GM23338 (cell line): ENCODE measurements at regions not wholly inside any gene's neighbourhood (a gene's known extent, or its start where the extent isn't known, plus 50 kb on each side); places are given as distances from the start of the nearest gene placed in this dataset.

Experiments
- CREB1 ChIP-seq: fragments of 250-450 bp; sonication (Bioruptor Pico); IDR thresholded peaks from 2 replicates; pipeline ENCODE4 v1.5.0; 2020; ENCODE audit warnings: low read depth, mild to moderate bottlenecking, moderate library complexity
- EZH2 ChIP-seq: fragments of 200-600 bp; sonication (generic); IDR thresholded peaks from one replicate; pipeline ENCODE4 v1.8.0; 2017; ENCODE audit warnings: antibody characterized with exemption, mild to moderate bottlenecking, low read depth; ENCODE audit not compliant: unreplicated experiment
- EZH2phosphoT487 ChIP-seq: fragments of 200-600 bp; sonication (generic); IDR thresholded peaks from one replicate; pipeline ENCODE4 v1.8.1; 2018; ENCODE audit warnings: antibody characterized with exemption; ENCODE audit not compliant: unreplicated experiment
- JUNB ChIP-seq: IDR thresholded peaks from one replicate; pipeline ENCODE4 v1.6.1; 2016; ENCODE audit warnings: antibody characterized with exemption; ENCODE audit not compliant: unreplicated experiment
- NANOG ChIP-seq: IDR thresholded peaks from 2 replicates; pipeline ENCODE4 v1.6.1; 2016; ENCODE audit warnings: antibody characterized with exemption, borderline replicate concordance
- POLR2AphosphoS5 ChIP-seq: IDR thresholded peaks from 2 replicates; pipeline ENCODE4 v1.6.1; 2016; ENCODE audit warnings: antibody characterized with exemption, low read depth
- ZNF331 ChIP-seq: fragments of 250-450 bp; sonication (Bioruptor Pico); IDR thresholded peaks from 2 replicates; pipeline ENCODE4 v1.5.0; 2020; ENCODE audit warnings: low read depth, mild to moderate bottlenecking, moderate library complexity
- TF ChIP-seq, protein P1 (sequence below), 2 experiments: fragments of 200-600 bp in 1 of 2; sonication (generic) in 1 of 2; conservative IDR thresholded peaks; 2 replicates each; pipeline versions ENCODE4 v1.5.1 to v1.6.1; 2016 to 2017; ENCODE audit warnings: antibody characterized with exemption in 2 of 2, low read depth in 2 of 2, mild to moderate bottlenecking in 2 of 2, moderate library complexity in 1 of 2
- TF ChIP-seq, protein P2 (sequence below): IDR thresholded peaks from one replicate; pipeline ENCODE4 v1.6.1; 2018; ENCODE audit warnings: antibody characterized with exemption; ENCODE audit not compliant: unreplicated experiment
- TF ChIP-seq, protein P3 (sequence below): IDR thresholded peaks from 2 replicates; pipeline ENCODE4 v1.6.1; 2016; ENCODE audit warnings: antibody characterized with exemption

DNA sequence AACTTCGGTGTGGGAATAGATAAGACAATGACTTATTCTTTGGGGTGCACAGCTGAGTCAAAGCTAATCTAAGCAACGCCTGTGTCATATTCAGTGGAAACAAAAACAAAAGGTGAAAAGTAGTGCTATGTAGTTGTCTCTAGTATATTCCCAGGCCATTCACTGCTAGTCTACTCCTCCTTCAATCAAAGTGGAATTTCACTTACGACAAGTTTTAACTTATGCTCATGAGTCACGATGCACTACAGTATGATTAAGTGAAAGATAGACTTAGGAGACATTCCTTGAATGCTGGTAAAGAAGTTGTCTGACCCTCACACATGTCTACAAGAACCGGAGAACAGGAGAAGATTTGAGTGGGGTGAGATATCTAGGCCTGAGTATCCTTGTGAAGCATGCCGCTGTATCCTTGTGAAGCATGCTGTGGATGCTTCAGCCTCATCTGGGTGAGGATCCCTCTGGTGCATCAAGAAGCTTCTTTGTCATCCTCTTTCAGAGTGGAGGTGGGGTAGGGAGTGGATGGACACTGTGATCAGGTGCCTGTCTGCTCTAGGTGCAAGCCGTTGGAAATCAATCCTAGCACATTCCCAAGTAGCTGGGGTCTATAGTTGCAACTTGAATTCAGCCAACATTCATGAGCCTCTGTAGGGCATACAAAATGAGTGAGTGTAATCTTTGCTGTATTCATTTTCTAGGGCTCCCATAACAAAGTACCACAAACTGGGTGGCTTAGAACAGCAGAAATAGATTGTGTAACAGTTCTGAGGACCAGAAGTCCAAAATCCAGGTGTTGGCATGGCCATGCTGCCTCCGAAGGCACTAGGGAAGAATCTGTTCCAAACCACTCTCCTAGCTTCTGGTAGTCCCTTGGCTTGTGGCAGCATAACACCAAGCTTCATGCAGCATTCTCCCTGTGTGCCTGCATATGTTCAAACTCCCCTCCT, 173.5 kb upstream of the FN1 start:
- TF ChIP-seq ZNF331 (CRISPR knock-in tag) (no peak), EZH2 (no peak), NANOG (no peak), POLR2AphosphoS5 (no peak), CREB1 (no peak), EZH2phosphoT487 (no peak), JUNB (no peak)
- TF ChIP-seq, protein P1, sequence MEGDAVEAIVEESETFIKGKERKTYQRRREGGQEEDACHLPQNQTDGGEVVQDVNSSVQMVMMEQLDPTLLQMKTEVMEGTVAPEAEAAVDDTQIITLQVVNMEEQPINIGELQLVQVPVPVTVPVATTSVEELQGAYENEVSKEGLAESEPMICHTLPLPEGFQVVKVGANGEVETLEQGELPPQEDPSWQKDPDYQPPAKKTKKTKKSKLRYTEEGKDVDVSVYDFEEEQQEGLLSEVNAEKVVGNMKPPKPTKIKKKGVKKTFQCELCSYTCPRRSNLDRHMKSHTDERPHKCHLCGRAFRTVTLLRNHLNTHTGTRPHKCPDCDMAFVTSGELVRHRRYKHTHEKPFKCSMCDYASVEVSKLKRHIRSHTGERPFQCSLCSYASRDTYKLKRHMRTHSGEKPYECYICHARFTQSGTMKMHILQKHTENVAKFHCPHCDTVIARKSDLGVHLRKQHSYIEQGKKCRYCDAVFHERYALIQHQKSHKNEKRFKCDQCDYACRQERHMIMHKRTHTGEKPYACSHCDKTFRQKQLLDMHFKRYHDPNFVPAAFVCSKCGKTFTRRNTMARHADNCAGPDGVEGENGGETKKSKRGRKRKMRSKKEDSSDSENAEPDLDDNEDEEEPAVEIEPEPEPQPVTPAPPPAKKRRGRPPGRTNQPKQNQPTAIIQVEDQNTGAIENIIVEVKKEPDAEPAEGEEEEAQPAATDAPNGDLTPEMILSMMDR (conservative IDR thresholded peaks at IDR 0.05; ENCODE audit: low read depth in 2 of 2): no peak
- TF ChIP-seq, protein P2, sequence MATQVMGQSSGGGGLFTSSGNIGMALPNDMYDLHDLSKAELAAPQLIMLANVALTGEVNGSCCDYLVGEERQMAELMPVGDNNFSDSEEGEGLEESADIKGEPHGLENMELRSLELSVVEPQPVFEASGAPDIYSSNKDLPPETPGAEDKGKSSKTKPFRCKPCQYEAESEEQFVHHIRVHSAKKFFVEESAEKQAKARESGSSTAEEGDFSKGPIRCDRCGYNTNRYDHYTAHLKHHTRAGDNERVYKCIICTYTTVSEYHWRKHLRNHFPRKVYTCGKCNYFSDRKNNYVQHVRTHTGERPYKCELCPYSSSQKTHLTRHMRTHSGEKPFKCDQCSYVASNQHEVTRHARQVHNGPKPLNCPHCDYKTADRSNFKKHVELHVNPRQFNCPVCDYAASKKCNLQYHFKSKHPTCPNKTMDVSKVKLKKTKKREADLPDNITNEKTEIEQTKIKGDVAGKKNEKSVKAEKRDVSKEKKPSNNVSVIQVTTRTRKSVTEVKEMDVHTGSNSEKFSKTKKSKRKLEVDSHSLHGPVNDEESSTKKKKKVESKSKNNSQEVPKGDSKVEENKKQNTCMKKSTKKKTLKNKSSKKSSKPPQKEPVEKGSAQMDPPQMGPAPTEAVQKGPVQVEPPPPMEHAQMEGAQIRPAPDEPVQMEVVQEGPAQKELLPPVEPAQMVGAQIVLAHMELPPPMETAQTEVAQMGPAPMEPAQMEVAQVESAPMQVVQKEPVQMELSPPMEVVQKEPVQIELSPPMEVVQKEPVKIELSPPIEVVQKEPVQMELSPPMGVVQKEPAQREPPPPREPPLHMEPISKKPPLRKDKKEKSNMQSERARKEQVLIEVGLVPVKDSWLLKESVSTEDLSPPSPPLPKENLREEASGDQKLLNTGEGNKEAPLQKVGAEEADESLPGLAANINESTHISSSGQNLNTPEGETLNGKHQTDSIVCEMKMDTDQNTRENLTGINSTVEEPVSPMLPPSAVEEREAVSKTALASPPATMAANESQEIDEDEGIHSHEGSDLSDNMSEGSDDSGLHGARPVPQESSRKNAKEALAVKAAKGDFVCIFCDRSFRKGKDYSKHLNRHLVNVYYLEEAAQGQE: no peak
- TF ChIP-seq, protein P3, sequence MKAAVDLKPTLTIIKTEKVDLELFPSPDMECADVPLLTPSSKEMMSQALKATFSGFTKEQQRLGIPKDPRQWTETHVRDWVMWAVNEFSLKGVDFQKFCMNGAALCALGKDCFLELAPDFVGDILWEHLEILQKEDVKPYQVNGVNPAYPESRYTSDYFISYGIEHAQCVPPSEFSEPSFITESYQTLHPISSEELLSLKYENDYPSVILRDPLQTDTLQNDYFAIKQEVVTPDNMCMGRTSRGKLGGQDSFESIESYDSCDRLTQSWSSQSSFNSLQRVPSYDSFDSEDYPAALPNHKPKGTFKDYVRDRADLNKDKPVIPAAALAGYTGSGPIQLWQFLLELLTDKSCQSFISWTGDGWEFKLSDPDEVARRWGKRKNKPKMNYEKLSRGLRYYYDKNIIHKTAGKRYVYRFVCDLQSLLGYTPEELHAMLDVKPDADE: no peak
